Prostate gland (tissue), 2 donors: ENCODE measurements at regions not wholly inside any gene's neighbourhood (a gene's known extent, or its start where the extent isn't known, plus 50 kb on each side); places are given as distances from the start of the nearest gene placed in this dataset.

Experiments used
- DNase-seq: peaks from one replicate; pipeline ENCODE4 v3.0.0-alpha.2; 2019; ENCODE audit warnings: low spot score
- H3K27ac ChIP-seq, 2 donors: fragments of 200-600 bp; sonication (generic); 2 replicates each; pipeline ENCODE4 v1.5.1; 2017 to 2019
- H3K27me3 ChIP-seq: fragments of 200-600 bp; sonication (generic); replicated peaks from 2 replicates; pipeline ENCODE4 v1.5.1; 2019; ENCODE audit not compliant: insufficient read depth
- H3K36me3 ChIP-seq, 2 donors: fragments of 200-600 bp; sonication (generic); 1 replicate in 1 of 2; 2 replicates in 1 of 2; pipeline versions ENCODE4 v1.5.1 to v1.8.1; 2017 to 2019
- H3K4me1 ChIP-seq: fragments of 200-600 bp; sonication (generic); replicated peaks from 2 replicates; pipeline ENCODE4 v1.5.1; 2019
- H3K4me3 ChIP-seq, 2 donors: fragments of 200-600 bp; sonication (generic); 2 replicates each; pipeline ENCODE4 v1.5.1; 2017 to 2019
- H3K9me3 ChIP-seq: fragments of 200-600 bp; sonication (generic); 2 replicates; pipeline ENCODE4 v1.5.1; 2017
- CTCF ChIP-seq, 4 experiments: fragments of 200-600 bp in 2 of 4; fragments of 450-650 bp in 2 of 4; sonication (generic) in 2 of 4; IDR thresholded peaks; 1 replicate in 3 of 4; 2 replicates in 1 of 4; pipeline ENCODE4 v1.5.1; 2016 to 2019; ENCODE audit warnings: antibody characterized with exemption in 4 of 4, mild to moderate bottlenecking in 2 of 4, moderate library complexity in 2 of 4
- POLR2A ChIP-seq: fragments of 450-650 bp; IDR thresholded peaks from one replicate; pipeline ENCODE4 v1.6.1; 2016; ENCODE audit warnings: antibody characterized with exemption, mild to moderate bottlenecking
- POLR2AphosphoS5 ChIP-seq: sonication (generic); formaldehyde crosslinking; IDR thresholded peaks from one replicate; pipeline ENCODE4 v1.6.1; 2017; ENCODE audit warnings: antibody characterized with exemption
- WGBS: methylation state at CpG from one replicate; pipeline ENCODE4 v1.1.5; 2018; 5-methylcytosine and 5-hydroxymethylcytosine counted together
- intact Hi-C: fragments of 100-400 bp; cut with DNase I; formaldehyde crosslinking; loops from one replicate; pipeline ENCODE4 v1.14.2; 2022

DNA sequence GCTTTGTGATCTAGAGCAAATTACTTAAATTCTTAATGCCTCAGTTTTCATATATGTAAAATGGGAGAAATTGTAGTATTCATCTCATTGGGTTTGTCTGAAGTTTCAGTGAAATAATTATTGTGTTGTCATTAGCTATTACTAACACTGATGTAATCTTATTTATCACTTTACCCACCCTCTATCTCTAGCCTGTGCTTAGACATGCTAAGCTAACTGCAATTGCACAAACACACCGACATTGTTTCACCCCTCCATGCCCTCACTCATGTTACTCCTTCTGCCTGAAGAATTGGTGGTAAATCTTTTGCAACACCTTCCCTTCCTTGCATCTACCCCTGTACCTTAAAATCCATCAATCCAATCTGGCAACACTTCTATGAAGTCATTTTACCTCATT is 241.6 kb downstream of the BCAT1 start:
- no peak for TF ChIP-seq POLR2AphosphoS5
- no peaks in the 10 kb centered on the region for H3K9me3 ChIP-seq
- no peaks in the 10 kb centered on the region for H3K36me3 ChIP-seq
- 68% methylated on average over 1 of the region's 1 CpG for WGBS
- no peaks in the 10 kb centered on the region for H3K27me3 ChIP-seq
- no peak overlapping the region for H3K4me3 ChIP-seq
- H3K4me1 ChIP-seq, result no peaks in the 10 kb centered on the region
- DNase-seq, result no peak
- H3K27ac ChIP-seq, result no peak overlapping the region
- intact Hi-C loops, result no loop called here

DNA sequence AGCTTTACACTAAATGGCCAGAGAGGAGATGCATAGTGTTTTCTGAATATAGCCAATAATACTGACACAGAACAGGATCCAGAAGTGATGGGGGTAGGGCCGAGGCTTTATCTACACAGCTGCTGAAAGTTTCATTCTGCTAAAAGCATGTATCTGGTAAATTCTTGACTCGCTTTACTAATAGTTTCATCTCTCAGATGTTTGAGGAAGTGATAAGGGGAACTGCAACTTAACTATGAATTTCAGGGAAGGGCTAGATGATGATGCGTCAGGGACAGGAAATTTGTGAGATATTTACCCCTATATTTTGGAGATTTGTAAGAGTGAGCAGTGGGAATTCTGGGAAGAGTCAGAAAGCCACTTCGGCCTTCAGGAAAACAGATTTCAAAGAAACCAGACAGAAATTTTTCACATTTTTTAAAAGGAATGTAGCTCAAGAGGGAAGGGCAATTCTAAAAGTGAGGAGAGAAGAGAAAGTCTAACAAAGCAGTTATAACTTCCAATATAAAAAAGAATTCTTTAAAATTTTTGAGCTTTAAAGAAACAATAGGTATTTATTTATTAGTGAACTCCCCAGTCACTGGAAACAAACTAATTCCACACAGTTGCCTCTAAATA is 243.1 kb downstream of the BCAT1 start:
- intact Hi-C loops, result no loop called here

GRCh38 chr12:24705216-24705615 is 243.7 kb downstream of the BCAT1 start:
- no peak overlapping the region for H3K27ac ChIP-seq
- no peak for TF ChIP-seq CTCF (IDR thresholded peaks at IDR 0.05)
- TF ChIP-seq POLR2AphosphoS5, result no peak
- no peak for TF ChIP-seq POLR2A
- H3K9me3 ChIP-seq, result no peaks in the 10 kb centered on the region
- H3K4me1 ChIP-seq, result no peaks in the 10 kb centered on the region
- 12% methylated on average over 2 of the region's 2 CpGs for WGBS
- H3K36me3 ChIP-seq, result no peaks in the 10 kb centered on the region
- no peak overlapping the region for H3K4me3 ChIP-seq
- intact Hi-C loops, result no loop called here
- H3K27me3 ChIP-seq, result no peaks in the 10 kb centered on the region
- no peak for DNase-seq

More for the DNA sequence above, 243.1 kb downstream of the BCAT1 start:
- H3K27ac ChIP-seq, result no peak overlapping the region
- no peaks in the 10 kb centered on the region for H3K36me3 ChIP-seq
- DNase-seq, result no peak
- WGBS, result 66% methylated on average over 4 of the region's 4 CpGs
- TF ChIP-seq CTCF (IDR thresholded peaks at IDR 0.05) (no peak), POLR2A (no peak), POLR2AphosphoS5 (no peak)
- no peak overlapping the region for H3K4me3 ChIP-seq
- no peaks in the 10 kb centered on the region for H3K4me1 ChIP-seq
- no peaks in the 10 kb centered on the region for H3K9me3 ChIP-seq
- no peaks in the 10 kb centered on the region for H3K27me3 ChIP-seq

GRCh38 chr12:24701343-24701742 is 247.6 kb downstream of the BCAT1 start:
- WGBS, result 95% methylated on average over 3 of the region's 3 CpGs
- H3K27ac ChIP-seq, result no peak overlapping the region
- no peaks in the 10 kb centered on the region for H3K27me3 ChIP-seq
- H3K4me3 ChIP-seq, result no peak overlapping the region
- no peaks in the 10 kb centered on the region for H3K4me1 ChIP-seq
- no peaks in the 10 kb centered on the region for H3K36me3 ChIP-seq
- DNase-seq, result no peak
- no peak for TF ChIP-seq POLR2AphosphoS5
- intact Hi-C loops, result no loop called here
- no peaks in the 10 kb centered on the region for H3K9me3 ChIP-seq

DNA sequence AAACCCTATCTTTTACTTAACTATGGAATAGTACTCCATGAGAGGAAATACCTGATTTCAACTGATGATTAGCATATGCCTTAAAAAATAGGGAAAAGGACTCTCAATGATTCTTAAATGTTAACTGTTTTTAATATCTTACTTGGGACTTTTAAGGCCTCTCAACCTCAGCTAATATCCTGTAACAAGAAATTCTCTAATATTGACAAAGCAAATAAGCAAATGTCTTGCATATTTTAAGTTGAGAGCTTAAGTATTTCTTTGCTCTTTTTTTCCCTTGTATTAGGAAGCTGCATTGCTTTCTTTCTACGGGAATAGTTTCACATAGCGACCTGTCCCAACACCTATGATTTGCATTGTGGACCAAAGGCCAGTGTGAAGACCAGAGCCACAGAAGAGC is 249.9 kb downstream of the BCAT1 start:
- TF ChIP-seq POLR2AphosphoS5 (no peak), POLR2A (no peak), CTCF (IDR thresholded peaks at IDR 0.05) (no peak)
- Histone ChIP-seq H3K4me1 (no peaks in the 10 kb centered on the region), H3K27me3 (no peaks in the 10 kb centered on the region), H3K9me3 (no peaks in the 10 kb centered on the region), H3K36me3 (no peaks in the 10 kb centered on the region), H3K27ac (no peak overlapping the region), H3K4me3 (no peak overlapping the region)
- WGBS, result 77% methylated on average over 2 of the region's 2 CpGs
- intact Hi-C loops, result no loop called here
- DNase-seq, result no peak

DNA sequence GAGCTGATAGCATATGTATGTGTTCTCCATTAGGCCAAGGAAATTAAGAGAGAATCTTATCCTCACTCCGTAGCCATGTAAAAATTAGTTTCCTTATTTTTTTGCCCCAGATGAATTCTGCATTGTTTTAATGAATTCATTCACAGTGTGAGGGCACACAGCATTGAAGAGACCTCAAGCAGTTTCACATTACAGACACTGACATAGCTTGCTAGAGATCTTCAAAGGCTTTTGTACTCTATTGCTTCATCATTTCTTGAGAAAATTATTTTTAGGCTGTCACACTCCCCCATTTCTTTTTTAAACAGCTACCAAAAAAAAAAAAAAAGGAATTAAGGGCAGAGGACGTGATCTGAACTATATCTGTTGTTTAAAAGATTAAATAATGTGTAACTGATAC is 251.1 kb downstream of the BCAT1 start:
- DNase-seq, result no peak
- no peaks in the 10 kb centered on the region for H3K4me1 ChIP-seq
- intact Hi-C loops, result no loop called here
- no peak overlapping the region for H3K4me3 ChIP-seq
- 74% methylated on average over 2 of the region's 2 CpGs for WGBS
- no peaks in the 10 kb centered on the region for H3K36me3 ChIP-seq
- H3K27me3 ChIP-seq, result no peaks in the 10 kb centered on the region
- TF ChIP-seq CTCF (IDR thresholded peaks at IDR 0.05) (no peak), POLR2A (no peak), POLR2AphosphoS5 (no peak)
- H3K27ac ChIP-seq, result no peak overlapping the region
- H3K9me3 ChIP-seq, result no peaks in the 10 kb centered on the region
